ENCODE measurements at regions not wholly inside any gene's neighbourhood (a gene's known extent, or its start where the extent isn't known, plus 50 kb on each side); places are given as distances from the start of the nearest gene placed in this dataset.

- no peak for DNase-seq (ENCODE audit: low read depth)
Observed at GRCh38 chr6:98634569-98634968, 199.8 kb upstream of the POU3F2 start.

GRCh38 chr6:98635191-98635590 lies 199.2 kb upstream of the POU3F2 start:
- no peak for DNase-seq (ENCODE audit: low read depth)

- DNase-seq (ENCODE audit: low read depth): no peak
Observed at GRCh38 chr6:98636941-98637340, 197.4 kb upstream of the POU3F2 start.

GRCh38 chr6:98639089-98639635 lies 195.2 kb upstream of the POU3F2 start:
- DNase-seq (ENCODE audit: low read depth): no peak

- no peak for DNase-seq (ENCODE audit: low read depth)
Observed at GRCh38 chr6:98640366-98640765, 194.0 kb upstream of the POU3F2 start.

- DNase-seq (ENCODE audit: low read depth): no peak
Observed at GRCh38 chr6:98641949-98642719, 192.2 kb upstream of the POU3F2 start.

- no peak for DNase-seq (ENCODE audit: low read depth)
Observed at GRCh38 chr6:98644063-98644462, 190.3 kb upstream of the POU3F2 start.

GRCh38 chr6:98648211-98648914 lies 186.0 kb upstream of the POU3F2 start:
- no peak for DNase-seq (ENCODE audit: low read depth)

GRCh38 chr6:98650941-98651340 lies 183.4 kb upstream of the POU3F2 start:
- no peak for DNase-seq (ENCODE audit: low read depth)

GRCh38 chr6:98653179-98653578 lies 181.2 kb upstream of the POU3F2 start:
- no peak for DNase-seq (ENCODE audit: low read depth)

- no peak for DNase-seq (ENCODE audit: low read depth)
Observed at GRCh38 chr6:98657764-98658163, 176.6 kb upstream of the POU3F2 start.

GRCh38 chr6:98669371-98669770 lies 165.0 kb upstream of the POU3F2 start:
- DNase-seq (ENCODE audit: low read depth): no peak

- DNase-seq (ENCODE audit: low read depth): no peak
Observed at GRCh38 chr6:98670045-98670746, 164.2 kb upstream of the POU3F2 start.

GRCh38 chr6:98672681-98673475 lies 161.5 kb upstream of the POU3F2 start:
- no peak for DNase-seq (ENCODE audit: low read depth)

GRCh38 chr6:98678481-98678880 lies 155.9 kb upstream of the POU3F2 start:
- no peak for DNase-seq (ENCODE audit: low read depth)

- DNase-seq (ENCODE audit: low read depth): no peak
Observed at GRCh38 chr6:98686008-98686601, 148.3 kb upstream of the POU3F2 start.

GRCh38 chr6:98687752-98688151 lies 146.6 kb upstream of the POU3F2 start:
- DNase-seq (ENCODE audit: low read depth): no peak

GRCh38 chr6:98695091-98695801 lies 139.1 kb upstream of the POU3F2 start:
- DNase-seq (ENCODE audit: low read depth): no peak

- DNase-seq (ENCODE audit: low read depth): no peak
Observed at GRCh38 chr6:98711380-98711779, 123.0 kb upstream of the POU3F2 start.

GRCh38 chr6:98716341-98716740 lies 118.0 kb upstream of the POU3F2 start:
- DNase-seq (ENCODE audit: low read depth): no peak

Measured in stimulated activated CD8-positive, alpha-beta memory T cell treated with anti-CD3 and anti-CD28 coated beads, Interleukin-15, amount 100 ng/mL, for 24 hours (primary cell).